AG09309 (cell line): ENCODE measurements at regions not wholly inside any gene's neighbourhood (a gene's known extent, or its start where the extent isn't known, plus 50 kb on each side); places are given as distances from the start of the nearest gene placed in this dataset.

Experiments used
- DNase-seq: peaks from one replicate; pipeline ENCODE4 v3.0.0-alpha.2; 2010; ENCODE audit warnings: low read depth
- H3K4me3 ChIP-seq: 2 replicates; pipeline ENCODE4 v1.5.1; 2011; ENCODE audit warnings: mild to moderate bottlenecking, low read depth, low read length, moderate library complexity; ENCODE audit not compliant: control insufficient read depth
- CTCF ChIP-seq: IDR thresholded peaks from 2 replicates; pipeline ENCODE4 v1.5.1; 2011; ENCODE audit warnings: mild to moderate bottlenecking, low read depth, low read length, inconsistent platforms; ENCODE audit not compliant: insufficient read depth, control insufficient read depth; ENCODE audit errors: missing control alignments

GRCh38 chr1:191895462-191896058 is 262.7 kb upstream of the RGS18 start:
- TF ChIP-seq CTCF = no peak
- H3K4me3 ChIP-seq = no peak overlapping the region
- no peak for DNase-seq

DNA sequence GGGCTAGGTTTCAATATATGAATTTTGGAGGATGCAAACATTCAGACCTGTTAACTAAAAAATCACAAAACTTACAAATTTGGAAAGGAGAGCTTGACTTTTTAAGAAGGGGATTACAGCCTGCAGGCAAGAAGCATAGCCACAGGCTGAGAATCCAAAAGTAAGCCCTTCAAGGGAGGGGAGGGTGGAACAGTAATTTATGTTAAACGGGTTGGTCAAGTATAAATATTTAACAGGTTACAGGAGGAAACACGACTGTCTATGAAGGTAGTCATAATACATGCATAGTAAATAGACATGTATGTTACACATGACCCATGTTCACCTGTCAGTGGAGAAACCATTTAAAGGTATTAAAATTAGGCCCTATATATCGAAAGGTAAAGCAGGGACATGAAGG is 261.1 kb upstream of the RGS18 start:
- TF ChIP-seq CTCF = no peak
- H3K4me3 ChIP-seq = no peak overlapping the region
- DNase-seq = no peak

- no peak for TF ChIP-seq CTCF
- H3K4me3 ChIP-seq = no peak overlapping the region
- DNase-seq = no peak
Observed at GRCh38 chr1:191901651-191902050, 256.6 kb upstream of the RGS18 start.

GRCh38 chr1:191904991-191905390 is 253.3 kb upstream of the RGS18 start:
- DNase-seq = no peak
- TF ChIP-seq CTCF = no peak
- no peak overlapping the region for H3K4me3 ChIP-seq

GRCh38 chr1:191905781-191906180 is 252.5 kb upstream of the RGS18 start:
- no peak for TF ChIP-seq CTCF
- DNase-seq = no peak
- no peak overlapping the region for H3K4me3 ChIP-seq

- TF ChIP-seq CTCF = no peak
- DNase-seq = no peak
- no peak overlapping the region for H3K4me3 ChIP-seq
Observed at GRCh38 chr1:191907121-191907520, 251.1 kb upstream of the RGS18 start.

GRCh38 chr1:191910245-191910644 is 248.0 kb upstream of the RGS18 start:
- no peak for DNase-seq
- H3K4me3 ChIP-seq = no peak overlapping the region
- no peak for TF ChIP-seq CTCF
